Ovary (tissue), 3 donors: ENCODE measurements at regions not wholly inside any gene's neighbourhood (a gene's known extent, or its start where the extent isn't known, plus 50 kb on each side); places are given as distances from the start of the nearest gene placed in this dataset.

Experiments used
- EP300 ChIP-seq: sonication (generic); formaldehyde crosslinking; IDR thresholded peaks from one replicate; pipeline ENCODE4 v1.6.1; 2017; ENCODE audit warnings: antibody characterized with exemption
- POLR2A ChIP-seq: fragments of 450-650 bp; IDR thresholded peaks from one replicate; pipeline ENCODE4 v1.6.1; 2017; ENCODE audit warnings: antibody characterized with exemption, mild to moderate bottlenecking, moderate library complexity
- TF ChIP-seq, protein P1 (sequence below), 3 donors: fragments of 450-650 bp in 2 of 3; fragments of 200-600 bp in 1 of 3; IDR thresholded peaks; one replicate each; pipeline versions ENCODE4 v1.5.1 to v1.8.0; 2016 to 2022; ENCODE audit warnings: antibody characterized with exemption in 3 of 3, mild to moderate bottlenecking in 1 of 3
- donor health status: DM: no; HTN: no; CAD: no.

GRCh38 chr10:61612009-61612408 is 50.7 kb upstream of the CABCOCO1 start:
- TF ChIP-seq EP300: no peak
- TF ChIP-seq POLR2A: no peak
- TF ChIP-seq, protein P1, sequence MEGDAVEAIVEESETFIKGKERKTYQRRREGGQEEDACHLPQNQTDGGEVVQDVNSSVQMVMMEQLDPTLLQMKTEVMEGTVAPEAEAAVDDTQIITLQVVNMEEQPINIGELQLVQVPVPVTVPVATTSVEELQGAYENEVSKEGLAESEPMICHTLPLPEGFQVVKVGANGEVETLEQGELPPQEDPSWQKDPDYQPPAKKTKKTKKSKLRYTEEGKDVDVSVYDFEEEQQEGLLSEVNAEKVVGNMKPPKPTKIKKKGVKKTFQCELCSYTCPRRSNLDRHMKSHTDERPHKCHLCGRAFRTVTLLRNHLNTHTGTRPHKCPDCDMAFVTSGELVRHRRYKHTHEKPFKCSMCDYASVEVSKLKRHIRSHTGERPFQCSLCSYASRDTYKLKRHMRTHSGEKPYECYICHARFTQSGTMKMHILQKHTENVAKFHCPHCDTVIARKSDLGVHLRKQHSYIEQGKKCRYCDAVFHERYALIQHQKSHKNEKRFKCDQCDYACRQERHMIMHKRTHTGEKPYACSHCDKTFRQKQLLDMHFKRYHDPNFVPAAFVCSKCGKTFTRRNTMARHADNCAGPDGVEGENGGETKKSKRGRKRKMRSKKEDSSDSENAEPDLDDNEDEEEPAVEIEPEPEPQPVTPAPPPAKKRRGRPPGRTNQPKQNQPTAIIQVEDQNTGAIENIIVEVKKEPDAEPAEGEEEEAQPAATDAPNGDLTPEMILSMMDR (IDR thresholded peaks at IDR 0.05): no peak
